ENCODE measurements at regions not wholly inside any gene's neighbourhood (a gene's known extent, or its start where the extent isn't known, plus 50 kb on each side); places are given as distances from the start of the nearest gene placed in this dataset.

DNA sequence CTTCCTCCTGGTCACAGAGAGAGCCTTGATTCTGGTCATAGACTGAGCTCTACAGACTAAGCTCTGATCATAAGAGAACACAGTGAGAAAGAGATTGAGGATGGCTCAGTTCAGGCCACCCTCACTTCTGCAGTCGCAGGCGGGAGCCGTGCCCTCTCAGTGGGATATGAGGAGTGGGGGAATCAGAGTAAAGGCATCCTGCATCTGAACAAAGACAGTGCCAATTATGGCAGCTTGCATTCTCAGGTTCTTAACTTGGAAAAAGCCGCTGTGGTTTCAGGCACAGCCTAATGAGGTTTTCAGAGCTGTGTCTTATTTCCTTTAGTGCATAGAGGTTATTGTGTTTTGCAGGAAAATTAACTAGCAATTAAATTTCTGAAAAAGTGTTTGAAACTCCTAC, 134.4 kb upstream of the NLRP1 start:
- Histone ChIP-seq H3K9me2 (replicated peaks; ENCODE audit: control insufficient read depth, low read length) (no peaks in the 10 kb centered on the region), H4K20me1 (ENCODE audit: control insufficient read depth, insufficient read depth, low read depth, low read length) (no peaks in the 10 kb centered on the region), H3K4me2 (ENCODE audit: low read length) (no peak overlapping the region), H3K4me3 (ENCODE audit: low read length) (no peak overlapping the region), H3K4me1 (ENCODE audit: control insufficient read depth, low read length) (no peaks in the 10 kb centered on the region), H3F3A (ENCODE audit: control insufficient read depth, insufficient read depth) (no peaks in the 10 kb centered on the region), H3K27me3 (ENCODE audit: control insufficient read depth, low read length) (peaks cover 5% of the 10 kb centered on the region; the same call in 1 of the 2 replicates), H3K36me3 (ENCODE audit: control insufficient read depth, low read length) (no peaks in the 10 kb centered on the region), H3K27ac (ENCODE audit: low read depth, low read length) (no peak overlapping the region), H3K79me2 (ENCODE audit: control insufficient read depth, low read length) (no peaks in the 10 kb centered on the region), H3K9me3 (ENCODE audit: control insufficient read depth, insufficient read depth, low read length) (no peaks in the 10 kb centered on the region)
- TF ChIP-seq EZH2phosphoT487 (IDR thresholded peaks at IDR 0.05; ENCODE audit: borderline replicate concordance, low read length) = no peak
- TF ChIP-seq, protein P1, sequence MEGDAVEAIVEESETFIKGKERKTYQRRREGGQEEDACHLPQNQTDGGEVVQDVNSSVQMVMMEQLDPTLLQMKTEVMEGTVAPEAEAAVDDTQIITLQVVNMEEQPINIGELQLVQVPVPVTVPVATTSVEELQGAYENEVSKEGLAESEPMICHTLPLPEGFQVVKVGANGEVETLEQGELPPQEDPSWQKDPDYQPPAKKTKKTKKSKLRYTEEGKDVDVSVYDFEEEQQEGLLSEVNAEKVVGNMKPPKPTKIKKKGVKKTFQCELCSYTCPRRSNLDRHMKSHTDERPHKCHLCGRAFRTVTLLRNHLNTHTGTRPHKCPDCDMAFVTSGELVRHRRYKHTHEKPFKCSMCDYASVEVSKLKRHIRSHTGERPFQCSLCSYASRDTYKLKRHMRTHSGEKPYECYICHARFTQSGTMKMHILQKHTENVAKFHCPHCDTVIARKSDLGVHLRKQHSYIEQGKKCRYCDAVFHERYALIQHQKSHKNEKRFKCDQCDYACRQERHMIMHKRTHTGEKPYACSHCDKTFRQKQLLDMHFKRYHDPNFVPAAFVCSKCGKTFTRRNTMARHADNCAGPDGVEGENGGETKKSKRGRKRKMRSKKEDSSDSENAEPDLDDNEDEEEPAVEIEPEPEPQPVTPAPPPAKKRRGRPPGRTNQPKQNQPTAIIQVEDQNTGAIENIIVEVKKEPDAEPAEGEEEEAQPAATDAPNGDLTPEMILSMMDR (IDR thresholded peaks at IDR 0.05; ENCODE audit: low read depth, low read length, poor library complexity, severe bottlenecking) = no peak

DNA sequence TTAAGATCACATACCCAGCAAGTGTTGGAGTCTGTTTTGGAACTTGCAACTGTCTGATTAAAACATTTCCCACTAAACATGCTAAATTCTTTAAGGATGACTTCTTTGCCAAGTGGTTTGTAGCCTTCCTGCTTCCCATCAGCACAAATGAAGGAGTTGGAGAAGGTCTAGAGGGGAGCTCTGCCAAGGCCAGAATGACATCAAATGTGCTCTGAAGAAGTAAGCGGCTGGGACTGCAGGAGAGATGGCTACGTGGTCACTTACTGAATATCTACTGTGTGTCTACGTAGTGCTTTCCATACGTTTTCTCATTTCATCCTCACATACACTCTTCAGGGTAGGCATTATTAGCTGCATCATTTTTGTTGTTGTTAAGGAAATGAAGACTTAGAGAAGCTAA, 135.7 kb upstream of the NLRP1 start:
- Histone ChIP-seq H3F3A (ENCODE audit: control insufficient read depth, insufficient read depth) (no peaks in the 10 kb centered on the region), H3K36me3 (ENCODE audit: control insufficient read depth, low read length) (no peaks in the 10 kb centered on the region), H3K4me2 (ENCODE audit: low read length) (no peak overlapping the region), H3K79me2 (ENCODE audit: control insufficient read depth, low read length) (no peaks in the 10 kb centered on the region), H3K9me3 (ENCODE audit: control insufficient read depth, insufficient read depth, low read length) (no peaks in the 10 kb centered on the region), H3K4me3 (ENCODE audit: low read length) (no peak overlapping the region), H3K27ac (ENCODE audit: low read depth, low read length) (no peak overlapping the region), H3K9me2 (replicated peaks; ENCODE audit: control insufficient read depth, low read length) (no peaks in the 10 kb centered on the region), H4K20me1 (ENCODE audit: control insufficient read depth, insufficient read depth, low read depth, low read length) (no peaks in the 10 kb centered on the region), H3K4me1 (ENCODE audit: control insufficient read depth, low read length) (no peaks in the 10 kb centered on the region), H3K27me3 (ENCODE audit: control insufficient read depth, low read length) (no peaks in the 10 kb centered on the region)
- TF ChIP-seq EZH2phosphoT487 (IDR thresholded peaks at IDR 0.05; ENCODE audit: borderline replicate concordance, low read length) = no peak
- TF ChIP-seq, protein P1 (IDR thresholded peaks at IDR 0.05; ENCODE audit: low read depth, low read length, poor library complexity, severe bottlenecking) = no peak

DNA sequence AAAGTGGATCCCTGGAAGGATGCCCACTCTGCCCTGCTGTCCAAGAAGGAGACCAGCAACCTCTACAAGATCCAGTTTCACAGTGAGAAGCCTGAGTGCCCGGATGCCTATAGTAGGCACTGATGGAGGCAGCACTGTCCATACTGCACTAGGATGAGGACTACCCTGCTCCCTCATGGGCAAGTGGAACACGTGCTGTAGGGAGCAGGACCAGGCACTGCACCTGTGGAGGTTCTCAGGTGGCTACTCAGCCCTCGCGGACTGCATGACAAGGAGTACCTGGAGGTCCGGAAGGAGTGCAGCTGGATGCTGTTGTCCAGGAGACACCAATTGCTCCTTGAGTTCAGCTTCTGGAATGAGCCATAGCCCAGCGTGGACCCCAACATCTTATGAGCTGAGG, 146.1 kb upstream of the NLRP1 start:
- Histone ChIP-seq H3K4me1 (ENCODE audit: control insufficient read depth, low read length) (no peaks in the 10 kb centered on the region), H3K79me2 (ENCODE audit: control insufficient read depth, low read length) (no peaks in the 10 kb centered on the region), H3F3A (ENCODE audit: control insufficient read depth, insufficient read depth) (no peaks in the 10 kb centered on the region), H3K27ac (ENCODE audit: low read depth, low read length) (no peak overlapping the region), H4K20me1 (ENCODE audit: control insufficient read depth, insufficient read depth, low read depth, low read length) (no peaks in the 10 kb centered on the region), H3K9me2 (replicated peaks; ENCODE audit: control insufficient read depth, low read length) (no peaks in the 10 kb centered on the region), H3K9me3 (ENCODE audit: control insufficient read depth, insufficient read depth, low read length) (no peaks in the 10 kb centered on the region; the same call in 1 of the 2 replicates), H3K36me3 (ENCODE audit: control insufficient read depth, low read length) (no peaks in the 10 kb centered on the region), H3K4me3 (ENCODE audit: low read length) (no peak overlapping the region), H3K4me2 (ENCODE audit: low read length) (no peak overlapping the region), H3K27me3 (ENCODE audit: control insufficient read depth, low read length) (no peaks in the 10 kb centered on the region)
- no peak for TF ChIP-seq EZH2phosphoT487 (IDR thresholded peaks at IDR 0.05; ENCODE audit: borderline replicate concordance, low read length)
- TF ChIP-seq, protein P1 (IDR thresholded peaks at IDR 0.05; ENCODE audit: low read depth, low read length, poor library complexity, severe bottlenecking) = no peak

DNA sequence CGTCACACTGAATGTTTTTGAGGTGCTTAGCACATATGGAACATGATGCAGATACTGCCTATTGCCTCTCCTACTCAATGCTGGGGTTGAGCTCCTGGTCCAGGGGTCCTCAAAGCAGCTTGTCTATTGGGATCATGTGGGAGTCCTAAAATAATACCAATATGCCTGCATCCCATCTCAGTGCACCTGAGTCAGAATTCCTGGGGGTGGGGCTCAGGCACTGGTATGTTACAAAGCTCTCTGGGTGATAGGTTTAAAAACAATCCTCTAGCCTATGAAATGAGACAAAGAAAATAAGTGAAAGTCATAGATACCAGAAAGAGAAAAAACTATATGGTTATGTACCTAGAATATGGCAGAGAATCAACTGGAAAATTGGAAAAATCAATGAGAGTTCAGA, 156.6 kb upstream of the NLRP1 start:
- no peaks in the 10 kb centered on the region for H3K4me1 ChIP-seq (ENCODE audit: control insufficient read depth, low read length)
- H3K27me3 ChIP-seq (ENCODE audit: control insufficient read depth, low read length) = no peaks in the 10 kb centered on the region
- H3K9me3 ChIP-seq (ENCODE audit: control insufficient read depth, insufficient read depth, low read length) = no peaks in the 10 kb centered on the region
- no peak overlapping the region for H3K4me3 ChIP-seq (ENCODE audit: low read length)
- H3K79me2 ChIP-seq (ENCODE audit: control insufficient read depth, low read length) = no peaks in the 10 kb centered on the region
- H3K9me2 ChIP-seq (replicated peaks; ENCODE audit: control insufficient read depth, low read length) = no peaks in the 10 kb centered on the region
- H3K4me2 ChIP-seq (ENCODE audit: low read length) = no peak overlapping the region
- H4K20me1 ChIP-seq (ENCODE audit: control insufficient read depth, insufficient read depth, low read depth, low read length) = no peaks in the 10 kb centered on the region
- TF ChIP-seq, protein P1 (IDR thresholded peaks at IDR 0.05; ENCODE audit: low read depth, low read length, poor library complexity, severe bottlenecking) = no peak
- no peak for TF ChIP-seq EZH2phosphoT487 (IDR thresholded peaks at IDR 0.05; ENCODE audit: borderline replicate concordance, low read length)
- no peak overlapping the region for H3K27ac ChIP-seq (ENCODE audit: low read depth, low read length)
- no peaks in the 10 kb centered on the region for H3K36me3 ChIP-seq (ENCODE audit: control insufficient read depth, low read length)
- H3F3A ChIP-seq (ENCODE audit: control insufficient read depth, insufficient read depth) = no peaks in the 10 kb centered on the region
